A172 (cell line): ENCODE measurements at regions not wholly inside any gene's neighbourhood (a gene's known extent, or its start where the extent isn't known, plus 50 kb on each side); places are given as distances from the start of the nearest gene placed in this dataset.
"Not testable (repeated sequence)": the region's sequence is repeated elsewhere in the genome, so short reads cannot be mapped to it uniquely, and the experiment has no call there.

Experiments
- DNase-seq: peaks from one replicate; pipeline ENCODE4 v3.0.0-alpha.2; 2015; ENCODE audit warnings: low spot score

DNA sequence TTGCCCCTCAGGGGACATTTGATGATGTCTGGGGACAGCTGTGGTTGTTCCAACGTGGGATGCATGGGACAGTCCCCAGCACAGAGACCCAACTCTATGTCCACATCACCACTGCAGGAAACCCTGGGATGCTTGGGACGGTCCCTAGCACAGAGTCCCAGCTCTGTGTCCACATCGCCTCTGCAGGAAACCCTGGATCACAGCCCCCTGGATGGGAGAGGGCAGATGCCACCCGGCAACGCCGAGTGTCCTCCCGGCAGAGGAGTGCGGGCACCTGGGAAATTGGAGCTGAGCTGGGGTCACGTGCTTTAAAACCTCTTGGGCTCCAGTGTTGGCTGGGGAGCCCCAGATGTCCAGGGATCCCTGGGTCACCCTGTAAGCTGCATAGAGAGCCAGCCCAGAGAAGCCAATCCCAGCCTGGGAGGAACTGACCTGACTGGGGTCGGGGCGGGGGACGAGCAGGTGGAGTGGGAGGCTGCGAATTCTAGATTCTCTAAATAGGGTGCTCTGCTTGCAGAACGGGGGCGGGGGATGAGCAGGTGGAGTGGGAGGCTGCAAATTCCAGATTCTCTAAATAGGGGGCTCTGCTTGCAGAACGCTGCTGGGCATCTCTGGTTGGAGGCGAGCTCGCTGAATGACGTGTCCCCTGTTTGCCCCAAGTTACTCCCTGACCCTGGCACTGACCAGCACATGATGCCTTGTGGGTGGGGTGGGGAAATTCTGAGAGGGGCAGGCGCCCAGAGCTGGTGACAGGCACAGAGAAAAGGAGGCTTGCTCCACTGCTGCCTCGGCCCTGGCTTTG, 1197.8 kb downstream of the BRD1 start:
- no peak for DNase-seq

GRCh38 chr22:48628891-48629543, 1198.7 kb downstream of the BRD1 start:
- no peak for DNase-seq

DNA sequence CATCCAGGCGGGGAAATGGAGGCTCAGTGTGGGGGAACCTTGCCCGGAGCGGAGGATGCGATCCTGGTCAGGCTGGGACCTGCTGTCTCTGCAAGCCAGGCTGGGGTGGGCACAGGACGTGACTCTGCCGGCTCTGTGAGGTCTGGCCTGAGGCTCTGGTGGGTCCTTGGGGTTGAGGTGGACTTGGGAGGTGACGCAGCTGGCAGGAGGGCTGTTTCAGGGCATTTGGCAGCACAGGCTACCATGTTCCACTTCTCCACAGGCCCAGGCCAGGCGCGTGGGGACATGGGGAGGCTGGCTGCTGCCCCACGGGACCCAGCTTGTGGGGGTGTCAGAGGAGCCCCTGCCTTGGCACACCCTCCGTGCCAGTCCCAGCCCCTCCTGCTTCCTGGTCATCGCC, 1199.7 kb downstream of the BRD1 start:
- no peak for DNase-seq

DNA sequence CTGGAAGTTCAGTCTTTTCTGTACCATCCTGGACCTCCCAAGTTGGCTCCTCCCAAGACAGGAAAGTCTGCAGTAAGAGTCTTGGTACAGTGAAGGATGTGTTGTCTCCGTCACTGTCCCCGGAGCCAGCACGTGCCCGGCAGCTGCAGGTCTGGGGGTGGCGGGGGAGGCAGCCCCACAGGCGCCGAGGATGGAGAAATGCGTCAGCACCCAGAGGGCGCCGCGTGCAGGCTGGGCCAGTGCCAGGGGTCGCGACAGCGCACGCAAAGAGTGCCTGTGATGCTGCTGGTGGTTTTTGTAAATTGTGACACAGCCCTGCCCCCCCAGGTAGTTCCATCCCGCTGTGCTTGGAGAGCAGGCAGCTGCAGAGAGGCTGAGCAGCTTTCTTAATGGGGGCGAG, 1200.5 kb downstream of the BRD1 start:
- DNase-seq = no peak

DNA sequence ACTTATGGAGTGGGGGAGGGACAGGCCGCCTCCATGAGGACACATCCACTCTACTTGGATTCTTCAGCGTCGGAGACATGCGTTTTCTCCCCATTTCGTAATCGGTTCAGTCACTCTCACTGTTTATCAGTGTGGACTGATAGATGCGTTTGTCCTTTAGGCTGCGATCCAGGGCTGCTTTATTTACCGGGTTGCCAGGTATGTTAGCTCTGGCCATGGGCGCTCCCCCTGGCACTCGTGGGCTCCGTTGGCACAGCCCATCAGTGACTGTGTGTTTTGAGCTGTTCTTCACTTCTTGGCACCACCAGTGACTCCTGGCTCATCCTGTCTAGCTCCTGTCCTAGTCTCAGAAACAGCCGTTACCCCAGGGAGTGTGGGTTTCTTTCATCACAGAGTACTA, 1203.3 kb downstream of the BRD1 start:
- no peak for DNase-seq

- DNase-seq = no peak
Measured at GRCh38 chr22:48622891-48623545, 1204.7 kb downstream of the BRD1 start.

GRCh38 chr22:48621085-48621484, 1206.6 kb downstream of the BRD1 start:
- no peak for DNase-seq

GRCh38 chr22:48620460-48620859, 1207.2 kb downstream of the BRD1 start:
- not testable (repeated sequence) for DNase-seq

DNA sequence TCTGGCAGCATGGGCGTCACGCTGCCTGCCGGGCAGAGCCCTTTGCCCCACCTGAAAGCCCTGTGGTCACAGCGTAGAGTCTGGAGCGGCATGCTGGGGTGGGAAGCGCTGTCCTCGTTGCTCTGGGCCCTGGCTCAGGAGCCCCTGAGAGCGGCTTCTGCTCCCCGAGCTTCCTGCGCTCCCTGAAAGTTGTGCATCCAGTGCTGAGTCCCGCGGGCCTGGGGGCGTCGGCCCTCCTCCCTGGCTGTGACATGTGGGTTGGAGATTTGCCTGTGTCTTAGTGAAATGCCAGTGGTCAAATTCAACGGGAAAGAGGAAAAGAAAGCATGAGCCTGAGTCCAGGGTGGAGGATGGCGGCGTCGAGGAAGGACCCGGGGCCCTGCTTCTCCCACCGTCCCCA, 1208.0 kb downstream of the BRD1 start:
- no peak for DNase-seq

DNA sequence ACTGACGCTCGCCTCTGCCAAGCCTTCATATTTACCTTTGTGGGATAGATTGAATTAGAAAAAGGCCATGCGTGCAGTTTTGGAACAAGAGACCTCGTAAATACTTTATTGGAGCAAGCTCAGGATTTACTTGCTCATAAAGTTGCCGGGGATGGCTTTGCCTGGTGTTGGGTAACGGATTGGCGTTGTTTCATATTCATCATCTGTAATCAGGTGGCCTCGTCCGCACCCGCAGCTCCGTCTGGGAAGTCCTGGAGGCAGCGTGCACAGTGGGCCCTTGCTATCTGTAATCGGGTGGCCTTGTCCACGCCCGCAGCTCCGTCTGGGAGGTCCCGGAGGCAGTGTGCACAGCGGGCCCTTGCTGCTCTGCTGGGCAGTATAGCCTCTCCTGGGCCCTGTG, 1209.3 kb downstream of the BRD1 start:
- DNase-seq = no peak

- DNase-seq = no peak
Measured at GRCh38 chr22:48616656-48617055, 1211.0 kb downstream of the BRD1 start.

GRCh38 chr22:48615171-48616008, 1212.3 kb downstream of the BRD1 start:
- DNase-seq = no peak

GRCh38 chr22:48613566-48614200, 1214.0 kb downstream of the BRD1 start:
- no peak for DNase-seq

DNA sequence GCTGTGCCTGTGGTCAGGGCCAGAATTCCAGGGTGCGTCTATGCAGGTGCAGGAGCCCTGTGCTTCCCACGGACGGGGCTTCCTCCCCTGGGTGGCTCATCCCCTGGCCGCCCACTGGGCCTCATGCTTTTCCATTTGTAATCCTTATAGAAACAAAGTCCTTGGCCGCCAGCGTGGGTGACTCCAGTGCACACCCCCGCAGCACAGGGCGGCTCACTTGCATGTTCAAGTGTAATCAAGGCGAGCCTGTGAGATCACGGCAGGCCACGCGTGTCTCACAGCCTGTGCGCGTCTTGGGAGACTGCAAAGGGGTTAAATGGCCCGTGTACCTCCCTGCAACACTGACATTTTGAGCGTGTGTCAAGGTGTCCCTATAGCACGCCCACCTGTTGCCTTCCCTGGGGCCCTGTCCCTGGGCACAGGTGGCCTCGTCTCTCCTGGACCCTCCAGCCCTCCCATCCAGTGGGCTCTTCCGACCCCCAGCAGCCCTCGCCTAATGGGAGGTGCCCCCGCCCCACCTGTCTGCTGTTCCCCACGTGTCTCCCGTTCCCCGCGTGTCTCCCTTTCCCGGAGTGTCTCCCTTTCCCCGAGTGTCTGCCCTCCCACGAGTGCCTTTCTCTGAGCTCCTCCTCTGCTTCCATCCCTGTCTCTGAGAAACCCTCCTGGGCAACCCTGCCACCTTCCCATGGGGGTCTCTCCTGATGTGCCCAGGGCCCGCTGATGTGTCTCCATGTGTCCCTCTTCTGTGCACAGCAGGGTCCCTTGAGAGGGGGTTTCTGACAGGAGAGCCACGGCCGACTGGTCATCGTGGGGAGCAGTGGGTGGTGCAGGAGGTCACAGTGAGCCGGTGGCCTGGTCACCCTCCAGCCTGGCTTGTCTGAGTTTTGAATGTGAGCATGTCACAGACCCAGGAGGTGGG, 1215.3 kb downstream of the BRD1 start:
- no peak for DNase-seq

DNA sequence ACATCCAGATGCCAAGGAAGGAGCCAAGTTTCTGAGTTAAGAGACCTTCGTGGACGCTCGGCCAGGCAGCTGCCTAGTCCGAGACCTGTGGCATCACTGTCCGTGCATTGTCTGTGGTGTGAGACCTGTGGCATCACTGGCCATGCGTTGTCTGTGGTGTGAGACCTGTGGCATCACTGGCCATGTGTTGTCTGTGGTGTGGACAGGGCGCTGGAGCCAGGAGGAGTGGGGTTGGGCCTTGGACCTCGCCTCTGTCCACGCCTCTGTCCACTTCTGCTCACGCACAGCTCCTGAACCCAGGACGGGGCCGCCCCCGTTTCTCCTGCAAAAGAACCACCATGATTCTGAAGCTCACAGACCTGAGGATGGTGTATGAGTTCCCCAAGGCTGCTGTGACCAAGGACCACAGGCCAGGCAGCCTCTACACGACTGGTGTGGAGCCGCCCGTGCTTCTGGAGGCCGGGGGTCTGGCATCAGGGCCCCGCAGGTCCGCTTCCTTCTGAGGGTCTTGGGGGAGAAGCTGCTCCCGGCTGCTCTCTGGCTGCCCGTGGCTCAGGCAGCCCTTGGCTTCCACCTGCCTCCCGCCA, 1218.3 kb downstream of the BRD1 start:
- DNase-seq = no peak

- peak; percentile 92 for DNase-seq
Measured at GRCh38 chr22:48607901-48608662, 1219.6 kb downstream of the BRD1 start.

DNA sequence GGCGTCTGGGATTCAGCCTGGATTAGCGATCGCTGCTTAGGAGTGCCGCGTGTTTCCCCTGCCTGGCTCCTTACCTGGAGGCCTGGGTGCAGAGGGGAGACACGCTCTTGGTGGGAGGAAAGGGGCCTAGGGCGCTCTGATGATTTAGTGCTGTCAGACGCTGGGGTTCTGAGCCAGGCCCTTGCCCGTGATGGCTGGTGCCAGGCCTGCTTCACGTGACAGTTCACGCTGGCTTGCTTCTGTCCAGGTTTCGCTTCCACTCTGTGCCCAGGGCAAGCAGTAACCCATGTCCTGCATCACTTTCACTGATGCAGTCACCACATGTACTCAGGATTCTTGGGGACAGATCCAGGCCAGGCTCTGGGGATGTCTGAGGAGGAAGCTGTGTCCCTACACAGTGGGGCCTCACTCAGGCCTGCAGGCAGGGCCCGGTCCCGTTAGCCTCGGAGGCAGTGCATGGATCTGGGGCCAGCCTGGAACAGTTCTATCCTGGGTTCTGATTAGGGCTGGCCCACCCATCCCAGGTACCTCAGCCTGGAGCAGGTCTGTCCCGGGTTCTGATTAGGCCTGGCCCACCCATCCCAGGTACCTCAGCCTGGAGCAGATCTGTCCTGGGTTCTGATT, 1220.9 kb downstream of the BRD1 start:
- DNase-seq = no peak

DNA sequence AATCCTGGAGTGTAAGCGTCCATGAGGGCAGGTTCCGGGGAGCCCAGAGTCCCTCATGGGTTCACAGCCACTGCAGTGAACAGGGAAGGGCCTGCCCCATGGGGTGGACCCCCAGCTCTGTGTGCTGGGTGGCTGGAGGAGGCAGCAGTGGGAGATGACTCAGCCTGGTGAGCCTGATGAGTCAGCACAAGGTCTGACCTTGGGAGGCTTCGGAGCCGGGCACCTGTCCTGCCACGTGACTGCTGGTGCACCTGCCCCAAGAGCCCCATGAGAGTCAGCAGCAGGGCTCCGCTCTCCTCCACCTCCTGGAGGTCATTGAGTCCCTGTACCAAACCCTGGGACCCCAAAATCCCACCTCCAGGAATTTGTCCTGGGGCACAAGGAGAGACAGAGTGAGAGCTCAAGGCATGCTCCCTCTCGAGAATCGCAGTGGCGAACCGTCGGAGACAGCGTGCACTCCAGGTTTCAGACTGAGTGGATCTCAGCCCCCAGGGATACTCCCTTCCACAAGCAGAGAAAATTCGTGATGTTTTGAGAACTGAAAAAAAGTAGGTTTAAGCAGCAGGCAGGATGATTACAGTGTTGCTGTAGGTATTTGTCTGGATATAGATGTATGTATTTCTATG, 1221.7 kb downstream of the BRD1 start:
- peak; percentile 78 for DNase-seq
